ENCODE measurements at regions not wholly inside any gene's neighbourhood (a gene's known extent, or its start where the extent isn't known, plus 50 kb on each side); places are given as distances from the start of the nearest gene placed in this dataset.

DNA sequence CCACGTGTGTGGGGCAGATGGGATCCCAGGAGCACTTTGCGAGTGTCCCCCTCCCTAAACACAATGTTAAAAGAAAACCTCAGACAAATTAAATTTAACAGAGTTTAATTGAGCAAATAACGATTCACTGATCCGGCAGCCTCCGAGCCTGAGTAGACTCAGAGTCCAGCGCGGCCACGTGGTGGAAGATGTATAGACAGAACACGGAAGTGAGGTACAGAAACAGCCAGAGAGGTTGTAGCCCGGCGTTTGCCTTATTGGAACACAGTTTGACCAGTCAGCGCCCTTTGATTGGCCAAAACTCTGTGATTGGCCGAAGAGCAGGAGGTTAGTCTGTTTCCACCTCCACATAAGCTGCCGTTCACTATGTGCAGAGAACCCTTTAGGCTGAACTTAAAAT, 363.0 kb upstream of the IRX2 start:
- TF ChIP-seq EZH2 (IDR thresholded peaks at IDR 0.05; ENCODE audit: borderline replicate concordance, low read depth, low read length, severe bottlenecking), result no peak
- TF ChIP-seq, protein P1, sequence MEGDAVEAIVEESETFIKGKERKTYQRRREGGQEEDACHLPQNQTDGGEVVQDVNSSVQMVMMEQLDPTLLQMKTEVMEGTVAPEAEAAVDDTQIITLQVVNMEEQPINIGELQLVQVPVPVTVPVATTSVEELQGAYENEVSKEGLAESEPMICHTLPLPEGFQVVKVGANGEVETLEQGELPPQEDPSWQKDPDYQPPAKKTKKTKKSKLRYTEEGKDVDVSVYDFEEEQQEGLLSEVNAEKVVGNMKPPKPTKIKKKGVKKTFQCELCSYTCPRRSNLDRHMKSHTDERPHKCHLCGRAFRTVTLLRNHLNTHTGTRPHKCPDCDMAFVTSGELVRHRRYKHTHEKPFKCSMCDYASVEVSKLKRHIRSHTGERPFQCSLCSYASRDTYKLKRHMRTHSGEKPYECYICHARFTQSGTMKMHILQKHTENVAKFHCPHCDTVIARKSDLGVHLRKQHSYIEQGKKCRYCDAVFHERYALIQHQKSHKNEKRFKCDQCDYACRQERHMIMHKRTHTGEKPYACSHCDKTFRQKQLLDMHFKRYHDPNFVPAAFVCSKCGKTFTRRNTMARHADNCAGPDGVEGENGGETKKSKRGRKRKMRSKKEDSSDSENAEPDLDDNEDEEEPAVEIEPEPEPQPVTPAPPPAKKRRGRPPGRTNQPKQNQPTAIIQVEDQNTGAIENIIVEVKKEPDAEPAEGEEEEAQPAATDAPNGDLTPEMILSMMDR (IDR thresholded peaks at IDR 0.05; ENCODE audit: borderline replicate concordance, extremely low read depth, low read length, poor library complexity, severe bottlenecking), result no peak

Data from DND-41 (cell line).